ENCODE measurements at regions not wholly inside any gene's neighbourhood (a gene's known extent, or its start where the extent isn't known, plus 50 kb on each side); places are given as distances from the start of the nearest gene placed in this dataset.

- peak; percentile 76 for DNase-seq
Measured at GRCh38 chr15:72916897-72917296, 133.3 kb upstream of the ADPGK start.

- no peak for DNase-seq
Measured at GRCh38 chr15:72916378-72916777, 132.8 kb upstream of the ADPGK start.

GRCh38 chr15:72915843-72916242 lies 132.3 kb upstream of the ADPGK start:
- DNase-seq, result no peak

DNA sequence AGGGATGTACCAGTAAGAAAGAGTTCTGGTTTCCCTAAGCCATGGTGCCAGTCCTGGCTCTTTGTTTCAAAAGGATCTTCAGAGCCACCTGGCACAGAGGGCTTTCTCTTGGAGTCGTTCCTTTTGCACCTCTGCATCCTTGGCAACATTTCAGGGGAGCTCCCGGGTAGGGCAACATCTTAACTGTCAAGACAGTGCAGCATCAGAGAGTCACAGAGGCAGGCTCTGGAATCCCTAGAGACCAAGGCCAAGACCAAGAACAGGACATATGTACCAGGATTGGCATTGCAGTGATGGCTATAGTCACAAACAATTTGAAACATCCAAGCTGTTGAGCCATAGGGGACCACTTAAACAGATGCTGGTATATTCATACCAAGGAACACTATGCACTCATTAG lies 129.4 kb upstream of the ADPGK start:
- DNase-seq, result no peak

- no peak for DNase-seq
Measured at GRCh38 chr15:72912121-72912520, 128.6 kb upstream of the ADPGK start.

- no peak for DNase-seq
Measured at GRCh38 chr15:72911626-72912025, 128.1 kb upstream of the ADPGK start.

- DNase-seq, result no peak
Measured at GRCh38 chr15:72908713-72909112, 125.2 kb upstream of the ADPGK start.

DNA sequence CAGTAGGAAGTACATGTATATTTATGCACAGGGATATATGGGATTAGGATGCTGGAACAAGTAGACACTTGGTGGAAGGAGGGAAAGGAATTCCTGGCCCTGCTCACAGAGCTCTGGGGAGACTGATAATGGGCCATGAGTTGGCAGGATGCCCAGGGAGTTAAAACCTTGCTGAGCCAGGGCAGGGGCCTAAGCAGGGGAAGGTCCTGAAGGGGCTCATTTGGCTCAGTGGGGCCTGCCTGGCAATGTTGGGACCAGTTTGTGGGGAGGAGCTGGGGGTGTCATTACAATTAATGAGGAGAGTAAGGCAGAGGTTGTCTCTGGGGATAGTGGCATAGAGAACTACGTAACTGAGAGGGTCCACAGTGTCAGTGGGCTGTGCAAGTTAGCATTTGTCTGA lies 124.2 kb upstream of the ADPGK start:
- DNase-seq, result peak; percentile 2

GRCh38 chr15:72902919-72903260 lies 119.3 kb upstream of the ADPGK start:
- DNase-seq, result no peak

- DNase-seq, result no peak
Measured at GRCh38 chr15:72902245-72902918, 118.8 kb upstream of the ADPGK start.

DNA sequence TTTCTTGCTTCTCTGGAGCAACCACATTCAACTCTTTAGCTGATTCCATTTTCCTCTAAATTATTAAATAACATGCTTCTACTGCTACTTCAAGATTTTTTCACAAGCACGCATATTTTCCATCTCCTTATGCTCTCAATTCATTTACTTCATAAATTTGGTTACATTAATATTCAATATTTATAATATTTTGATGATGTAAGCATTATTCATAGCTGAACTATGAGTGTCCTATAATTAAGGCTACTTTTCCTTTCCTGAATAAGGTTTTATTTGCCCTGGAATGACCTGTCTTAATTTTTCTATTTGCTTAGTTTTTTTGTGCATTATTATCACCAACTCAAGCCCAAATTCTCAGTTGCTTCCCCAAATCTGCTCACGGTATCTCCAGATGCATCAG lies 109.4 kb upstream of the ADPGK start:
- DNase-seq, result no peak

DNA sequence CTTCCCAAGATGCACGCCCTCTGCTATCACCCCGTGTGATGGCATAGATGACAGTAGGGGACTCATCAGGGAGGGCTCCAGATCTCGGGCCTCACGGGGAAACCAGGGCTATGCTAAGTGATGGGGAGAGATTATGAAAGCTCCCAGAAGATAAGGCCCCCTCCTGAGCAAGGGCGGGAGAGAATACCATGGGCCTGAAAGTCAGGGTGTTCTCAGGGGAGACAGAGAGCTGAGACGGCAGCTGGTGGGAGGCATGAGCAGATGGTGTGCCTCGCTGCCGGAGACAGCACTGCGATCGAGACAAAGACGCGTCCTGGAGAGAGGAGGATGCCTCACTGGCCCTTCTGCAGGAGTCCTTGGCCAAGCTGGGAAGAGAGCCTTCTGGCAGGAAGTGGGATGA lies 106.5 kb upstream of the ADPGK start:
- no peak for DNase-seq

DNA sequence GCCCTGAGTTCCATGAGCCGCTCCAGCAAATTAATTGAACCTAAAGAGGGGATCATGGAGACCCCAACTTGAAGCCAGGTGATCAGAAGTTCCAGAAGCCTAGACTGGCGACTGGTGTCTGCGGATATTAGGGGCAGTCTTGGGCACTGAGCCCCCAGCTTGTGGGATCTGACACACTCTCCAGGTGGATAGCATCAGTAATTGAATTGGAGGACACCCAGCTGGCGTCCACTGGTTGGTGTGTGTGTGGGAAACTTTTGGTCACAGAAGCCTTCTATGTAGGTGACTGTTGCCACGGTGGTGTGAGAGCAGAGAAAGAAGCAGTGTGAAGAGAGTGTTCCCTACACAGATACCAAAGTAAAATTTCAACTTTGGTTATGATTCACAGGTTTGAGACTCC lies 106.0 kb upstream of the ADPGK start:
- no peak for DNase-seq

- no peak for DNase-seq
Measured at GRCh38 chr15:72888811-72889210, 105.3 kb upstream of the ADPGK start.

DNA sequence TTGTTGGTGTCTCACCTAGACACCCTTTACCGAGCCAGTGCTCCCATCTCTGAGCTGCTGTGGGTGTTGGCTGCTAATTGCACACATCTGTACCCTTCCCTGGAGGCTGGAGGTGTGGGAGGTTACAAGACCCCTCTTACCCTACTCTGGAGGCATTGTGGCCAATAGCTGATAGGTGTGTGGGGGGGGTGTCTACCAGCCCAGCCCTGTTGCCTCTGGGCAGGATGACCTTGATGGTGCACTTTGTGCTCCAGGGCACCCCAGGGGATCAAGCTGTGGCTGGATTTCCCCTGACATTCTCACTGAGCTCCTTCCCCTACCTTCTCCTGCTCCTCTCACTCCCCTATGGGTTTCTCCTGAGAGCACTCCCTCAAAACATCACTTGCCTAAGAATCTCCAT lies 104.7 kb upstream of the ADPGK start:
- no peak for DNase-seq

- DNase-seq, result no peak
Measured at GRCh38 chr15:72887376-72887775, 103.8 kb upstream of the ADPGK start.

- DNase-seq, result no peak
Measured at GRCh38 chr15:72884311-72884710, 100.8 kb upstream of the ADPGK start.

- no peak for DNase-seq
Measured at GRCh38 chr15:72873379-72874233, 90.0 kb upstream of the ADPGK start.

- no peak for DNase-seq
Measured at GRCh38 chr15:72872066-72872845, 88.7 kb upstream of the ADPGK start.

- DNase-seq, result no peak
Measured at GRCh38 chr15:72866866-72867616, 83.5 kb upstream of the ADPGK start.

DNA sequence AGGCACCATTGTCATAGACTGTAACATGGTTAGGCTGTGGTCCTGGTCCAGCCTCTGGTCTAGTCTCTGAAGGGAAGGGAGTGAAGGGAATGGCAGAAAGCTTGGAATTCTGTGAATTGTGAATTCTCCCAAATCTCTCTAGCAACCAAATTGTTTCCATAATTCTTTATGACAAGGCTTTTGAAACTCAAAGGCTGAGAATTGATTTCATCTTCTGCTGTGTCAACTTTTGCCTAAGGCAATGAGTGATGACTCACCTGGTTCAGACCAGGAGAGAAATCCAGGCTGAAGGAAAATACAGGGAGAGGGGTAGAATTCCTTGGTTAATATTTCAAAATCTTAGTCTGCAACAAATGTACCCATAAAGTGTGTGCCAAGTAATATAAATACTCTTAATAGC lies 82.6 kb upstream of the ADPGK start:
- DNase-seq, result no peak

GRCh38 chr15:72865486-72865885 lies 81.9 kb upstream of the ADPGK start:
- DNase-seq, result no peak

DNA sequence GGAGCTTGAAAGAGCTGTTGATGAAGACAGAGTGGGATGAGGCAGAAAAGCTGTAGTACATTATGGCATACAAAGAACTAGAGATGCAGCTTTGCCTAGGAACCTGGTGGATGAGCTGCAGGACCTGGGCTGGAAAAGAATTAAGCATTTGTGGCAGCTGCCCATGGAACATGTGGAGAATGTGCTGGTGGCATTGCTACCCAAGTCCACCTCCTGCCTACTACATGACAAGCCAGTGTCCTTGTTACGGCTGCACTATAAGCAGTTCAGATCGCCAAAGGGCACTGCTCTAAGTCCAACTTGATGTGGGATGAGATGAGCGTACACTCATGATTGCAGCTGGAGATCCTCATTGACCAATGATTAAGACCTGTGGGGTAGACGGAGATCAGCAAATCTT lies 81.1 kb upstream of the ADPGK start:
- DNase-seq, result no peak
